GM19238 (cell line): ENCODE measurements at regions not wholly inside any gene's neighbourhood (a gene's known extent, or its start where the extent isn't known, plus 50 kb on each side); places are given as distances from the start of the nearest gene placed in this dataset.
"Not testable (repeated sequence)": the region's sequence is repeated elsewhere in the genome, so short reads cannot be mapped to it uniquely, and the experiment has no call there.

ENCODE experiments used
- DNase-seq: peaks from one replicate; pipeline ENCODE4 v3.0.0; 2011; ENCODE audit warnings: low spot score; ENCODE audit not compliant: insufficient read length

GRCh38 chr1:118828038-118828437 lies 160.1 kb downstream of the TBX15 start:
- DNase-seq = no peak

DNA sequence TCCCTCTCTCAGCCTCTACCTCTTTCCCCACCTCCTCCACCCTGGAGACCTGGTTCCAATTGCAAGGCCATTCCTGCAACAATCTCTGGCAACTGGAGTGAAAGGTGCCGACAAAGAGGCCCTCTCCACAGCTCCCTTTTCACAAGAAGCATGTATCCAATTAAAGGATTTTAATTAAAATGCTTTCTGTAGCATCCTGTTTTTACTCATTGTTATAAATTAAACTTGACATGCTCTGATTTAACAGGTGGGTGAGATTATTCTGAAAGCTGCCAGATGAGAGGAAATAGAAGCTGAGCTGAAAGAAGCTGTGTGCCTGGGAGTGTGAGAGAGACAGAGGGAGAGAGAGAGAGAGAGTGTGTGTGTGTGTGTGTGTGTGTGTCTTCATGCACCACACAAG lies 160.5 kb downstream of the TBX15 start:
- DNase-seq = no peak

DNA sequence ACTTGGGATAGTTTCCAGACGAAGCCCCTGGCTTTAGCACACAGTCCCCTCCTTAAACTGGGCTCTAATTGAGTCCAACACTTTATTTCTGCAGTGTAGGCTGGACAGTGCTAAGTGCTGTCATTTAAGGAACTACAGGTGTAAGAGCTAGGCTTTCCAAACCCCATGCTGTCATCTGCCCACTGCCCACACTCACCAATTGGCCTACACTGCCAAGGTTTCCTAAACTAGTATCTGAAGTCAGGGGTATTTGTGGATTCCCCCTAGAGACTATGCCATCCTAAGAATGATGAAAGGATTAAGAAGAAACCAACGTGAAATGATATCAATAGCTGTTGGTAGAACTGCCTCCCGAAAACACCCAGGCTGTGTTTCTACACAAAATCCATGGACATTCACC lies 160.9 kb downstream of the TBX15 start:
- DNase-seq = no peak

DNA sequence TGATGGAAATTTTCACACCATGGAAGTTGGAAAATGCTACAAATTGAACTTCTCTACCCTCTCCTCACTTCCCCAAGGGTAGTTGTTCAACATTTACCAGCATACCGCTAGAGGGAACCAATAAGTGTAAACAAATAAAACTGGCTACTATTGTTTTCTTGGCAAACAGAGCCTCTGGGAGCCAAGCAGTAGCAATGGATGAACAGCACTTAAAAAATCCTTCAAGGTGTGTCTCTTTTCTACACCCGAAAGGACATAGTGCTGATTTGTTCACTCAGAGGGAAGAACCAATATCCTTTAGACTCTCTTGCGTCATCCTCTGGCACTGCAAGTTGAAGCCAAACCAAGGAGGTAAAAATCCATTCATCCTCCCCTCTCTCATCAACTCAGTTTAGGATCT lies 161.5 kb downstream of the TBX15 start:
- no peak for DNase-seq

DNA sequence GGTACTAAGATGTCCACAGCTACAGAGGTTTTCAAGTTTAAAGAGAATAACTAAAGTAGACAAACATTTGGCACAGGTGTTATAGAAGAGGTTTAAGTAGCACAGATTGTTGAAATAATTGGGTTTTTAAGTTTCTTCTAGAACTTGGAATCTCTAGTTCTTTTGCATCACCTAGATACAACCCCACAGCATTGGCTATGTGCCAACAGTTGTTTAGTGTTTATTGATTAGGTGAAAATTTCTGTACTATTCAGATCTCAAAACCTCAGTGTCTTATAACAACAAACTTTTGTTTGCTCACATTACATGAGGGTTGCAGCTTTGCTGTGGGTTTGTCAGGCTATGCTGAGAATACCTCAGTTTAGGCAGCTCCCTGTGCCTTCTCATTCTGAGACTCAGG lies 162.5 kb downstream of the TBX15 start:
- DNase-seq = no peak

- DNase-seq = no peak
Observed at GRCh38 chr1:118821801-118822200, 166.3 kb downstream of the TBX15 start.

- no peak for DNase-seq
Observed at GRCh38 chr1:118820864-118821263, 167.3 kb downstream of the TBX15 start.

DNA sequence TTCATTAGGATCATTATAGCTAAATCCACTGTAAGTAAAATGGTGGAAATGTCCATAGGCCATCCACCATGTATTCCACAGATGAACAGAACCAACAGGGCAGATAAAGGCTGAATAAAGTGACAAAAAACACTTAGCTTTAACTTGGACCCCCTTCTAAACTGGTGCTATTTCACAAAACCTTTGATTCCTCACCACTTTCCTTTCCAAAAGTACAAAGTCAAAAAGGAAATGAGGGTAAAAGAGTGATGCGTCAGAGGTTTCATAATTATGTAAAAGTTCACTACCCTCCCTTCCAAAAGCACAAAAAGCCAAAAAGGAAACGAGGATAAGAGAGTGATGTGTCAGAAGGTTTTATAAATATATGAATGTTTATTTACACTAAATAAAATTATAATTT lies 172.2 kb downstream of the TBX15 start:
- no peak for DNase-seq

DNA sequence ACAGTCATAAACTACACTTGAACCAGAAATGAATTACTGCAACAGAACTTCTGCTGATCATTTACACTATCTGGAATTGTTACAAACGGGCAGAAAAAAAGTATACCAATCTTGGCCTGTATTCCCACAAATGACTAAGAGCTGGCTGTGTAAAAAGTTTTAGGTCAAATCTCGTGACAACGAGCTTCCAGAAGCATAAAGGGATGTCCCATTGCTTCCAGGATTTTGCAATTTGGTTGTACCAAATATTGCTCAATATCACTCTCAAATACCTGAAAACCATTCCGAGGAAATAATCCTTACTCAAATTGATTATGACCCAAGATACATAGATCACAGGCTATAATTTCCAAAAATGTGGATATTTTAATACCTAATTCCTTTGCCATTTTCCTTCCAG lies 175.6 kb downstream of the TBX15 start:
- no peak for DNase-seq

GRCh38 chr1:118811156-118811555 lies 177.0 kb downstream of the TBX15 start:
- no peak for DNase-seq

- no peak for DNase-seq
Observed at GRCh38 chr1:118809586-118809985, 178.6 kb downstream of the TBX15 start.

DNA sequence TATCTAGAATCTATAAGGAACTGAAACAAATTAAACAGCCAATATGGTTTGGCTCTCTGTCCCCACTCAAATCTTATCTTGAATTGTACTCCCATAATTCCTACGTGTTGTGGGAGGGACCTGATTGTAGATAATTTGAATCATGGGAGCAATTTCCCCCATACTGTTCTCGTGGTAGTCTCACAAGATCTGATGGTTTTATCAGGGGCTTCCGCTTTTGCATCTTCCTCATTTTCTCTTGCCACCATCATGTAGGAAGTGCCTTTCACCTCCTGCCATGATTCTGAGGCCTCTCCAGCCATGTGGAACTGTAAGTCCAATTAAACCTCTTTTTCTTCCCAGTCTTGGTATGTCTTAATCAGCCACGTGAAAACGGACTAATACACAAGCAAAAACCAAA lies 185.0 kb downstream of the TBX15 start:
- not testable (repeated sequence) for DNase-seq

DNA sequence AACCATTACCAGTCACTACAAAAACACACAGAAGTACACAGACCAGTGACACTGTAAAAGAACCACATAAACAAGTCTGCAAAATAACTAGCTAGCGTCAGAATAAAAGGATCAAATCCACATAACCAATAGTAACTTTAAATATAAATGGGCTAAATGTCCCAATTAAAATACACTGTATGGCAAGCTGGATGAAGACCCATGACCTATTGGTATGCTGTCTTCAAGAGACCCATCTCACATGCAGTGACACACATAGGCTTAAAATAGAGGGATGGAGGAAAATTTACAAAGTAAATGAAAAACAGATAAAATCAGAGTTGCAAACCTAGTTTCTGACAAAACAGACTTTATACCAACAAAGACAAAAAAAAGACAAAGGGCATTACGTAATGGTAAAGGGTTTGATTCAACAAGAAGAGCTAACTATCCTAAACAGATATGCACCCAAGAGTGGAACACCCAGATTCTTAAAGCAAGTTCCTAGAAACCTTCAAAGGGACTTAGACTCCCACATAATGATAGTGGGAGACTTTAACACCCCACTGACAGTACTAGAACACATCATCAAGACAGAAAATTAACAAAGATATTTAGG lies 196.9 kb downstream of the TBX15 start:
- DNase-seq = no peak

DNA sequence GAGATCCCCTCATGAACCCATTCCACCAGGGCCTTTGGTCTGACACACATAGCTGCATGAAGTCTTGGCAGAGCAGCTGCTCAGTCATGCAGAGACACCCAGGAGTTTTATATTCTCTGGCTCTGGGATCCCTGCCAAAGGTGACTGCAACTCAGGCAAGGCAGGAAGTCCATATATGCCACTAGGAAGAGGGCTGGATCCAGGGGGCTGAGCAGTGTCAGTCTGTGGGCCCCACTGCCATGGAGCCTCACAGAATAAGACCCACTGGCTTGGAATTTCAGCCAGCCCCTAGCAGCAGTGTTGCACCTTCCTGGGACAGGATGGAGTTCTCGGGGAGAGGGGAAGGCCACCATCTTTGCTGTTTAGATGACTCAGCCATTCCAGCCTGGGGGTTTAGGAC lies 199.7 kb downstream of the TBX15 start:
- no peak for DNase-seq

- DNase-seq = no peak
Observed at GRCh38 chr1:118786454-118787155, 201.5 kb downstream of the TBX15 start.

DNA sequence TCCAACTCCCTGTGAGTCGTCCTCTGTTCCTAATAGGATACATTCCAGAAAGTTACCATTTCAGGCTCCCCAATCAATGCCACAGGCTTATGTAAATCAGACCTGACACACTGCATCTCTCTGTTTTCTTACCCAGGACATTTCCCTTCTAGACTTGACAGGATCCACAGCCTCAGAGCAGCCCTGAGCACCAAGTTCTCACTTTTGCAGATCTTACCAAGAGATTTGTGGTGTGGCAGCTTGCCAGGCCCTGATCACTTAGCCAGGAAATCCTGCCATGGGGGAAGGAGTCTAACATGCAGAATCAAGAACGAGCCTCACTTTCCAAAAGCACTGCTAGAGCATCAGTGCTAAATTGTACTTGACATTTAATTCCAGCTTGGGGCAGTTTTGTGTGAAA lies 202.9 kb downstream of the TBX15 start:
- no peak for DNase-seq

GRCh38 chr1:118783095-118783758 lies 204.9 kb downstream of the TBX15 start:
- DNase-seq = no peak

DNA sequence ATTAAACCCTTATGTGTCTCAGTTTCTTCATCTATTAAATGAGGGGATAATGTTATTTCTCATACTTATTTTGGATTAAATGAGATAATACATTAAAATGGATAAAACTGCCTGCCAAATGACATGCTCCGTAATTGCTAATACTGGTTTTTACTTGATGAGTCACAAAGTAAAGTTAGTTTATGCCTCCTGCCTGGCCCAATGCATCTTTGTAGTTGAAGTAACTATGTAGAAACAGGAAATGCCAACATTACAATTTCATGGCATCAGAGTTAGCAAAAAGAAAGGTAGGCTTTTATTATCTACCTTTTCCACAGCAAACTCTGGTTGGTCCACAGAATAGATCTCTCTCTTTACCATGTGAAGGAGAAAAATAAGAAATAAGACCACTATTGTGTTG lies 214.5 kb downstream of the TBX15 start:
- DNase-seq = no peak

GRCh38 chr1:118767971-118768370 lies 220.2 kb downstream of the TBX15 start:
- no peak for DNase-seq

GRCh38 chr1:118753976-118754375 lies 234.2 kb downstream of the TBX15 start:
- no peak for DNase-seq

DNA sequence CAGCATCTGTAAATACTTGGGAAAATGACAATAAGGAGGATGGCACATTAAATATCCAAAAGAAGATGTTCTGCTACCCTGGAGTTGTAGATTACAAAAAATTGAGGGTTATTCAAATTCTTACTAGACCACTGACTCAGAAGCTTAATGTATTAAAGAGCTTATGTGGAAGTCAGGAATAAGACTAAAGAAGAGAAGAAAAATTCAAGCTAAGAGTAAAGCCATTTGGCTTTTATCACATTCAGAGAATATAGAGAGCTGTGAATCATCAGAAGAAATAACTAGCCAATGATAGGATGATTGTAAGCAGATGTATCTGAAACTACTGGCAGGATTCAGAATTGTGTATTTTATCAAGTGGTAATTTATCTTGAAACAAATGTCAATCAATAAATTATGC lies 237.0 kb downstream of the TBX15 start:
- no peak for DNase-seq

DNA sequence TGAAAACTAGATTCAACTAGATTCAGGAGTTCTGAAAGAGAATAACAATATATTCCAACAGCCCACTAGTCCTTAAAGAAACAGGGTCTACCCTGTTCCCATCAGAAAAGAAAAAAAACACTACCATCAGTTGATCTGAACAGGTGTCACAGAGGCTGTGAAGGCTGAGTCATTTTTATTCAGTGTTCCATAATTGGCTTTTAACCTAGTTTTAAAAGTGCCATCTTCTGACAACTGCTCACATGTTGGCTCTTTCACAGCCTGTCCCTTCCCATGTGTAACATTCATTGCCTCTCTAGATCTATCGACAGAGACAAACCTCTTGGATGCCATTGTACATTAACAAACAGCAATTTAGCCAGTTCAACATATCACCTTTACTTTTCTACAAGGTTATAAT lies 243.7 kb downstream of the TBX15 start:
- DNase-seq = no peak

GRCh38 chr1:118739501-118739900 lies 248.6 kb downstream of the TBX15 start:
- DNase-seq = no peak
